SKM-1 (cell line): ENCODE measurements at regions not wholly inside any gene's neighbourhood (a gene's known extent, or its start where the extent isn't known, plus 50 kb on each side); places are given as distances from the start of the nearest gene placed in this dataset.
"Not testable (repeated sequence)": the region's sequence is repeated elsewhere in the genome, so short reads cannot be mapped to it uniquely, and the experiment has no call there.

Experiments used
- DNase-seq: peaks from one replicate; lab custom pipeline; 2025; ENCODE audit not compliant: unreplicated experiment; lab: John Stamatoyannopoulos, UW

DNA sequence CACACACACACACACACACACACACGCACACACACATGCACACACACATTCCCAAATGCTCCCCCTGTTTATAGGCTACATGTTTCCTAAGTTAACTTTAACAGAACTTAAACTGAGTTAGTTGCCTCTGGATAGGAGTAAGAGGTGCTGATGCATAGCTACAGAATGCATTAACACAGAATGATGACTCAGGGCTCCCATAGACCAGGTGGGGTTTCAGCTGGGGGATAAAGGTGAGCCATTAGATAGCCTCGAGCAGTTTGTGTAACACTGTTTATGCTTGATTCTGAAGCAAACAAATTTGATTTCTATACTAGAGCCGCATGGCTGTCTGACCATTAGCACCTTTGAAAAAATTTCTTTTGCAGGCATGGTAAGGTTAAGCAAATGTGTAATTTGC, 741.0 kb downstream of the PLCL1 start:
- no peak for DNase-seq

DNA sequence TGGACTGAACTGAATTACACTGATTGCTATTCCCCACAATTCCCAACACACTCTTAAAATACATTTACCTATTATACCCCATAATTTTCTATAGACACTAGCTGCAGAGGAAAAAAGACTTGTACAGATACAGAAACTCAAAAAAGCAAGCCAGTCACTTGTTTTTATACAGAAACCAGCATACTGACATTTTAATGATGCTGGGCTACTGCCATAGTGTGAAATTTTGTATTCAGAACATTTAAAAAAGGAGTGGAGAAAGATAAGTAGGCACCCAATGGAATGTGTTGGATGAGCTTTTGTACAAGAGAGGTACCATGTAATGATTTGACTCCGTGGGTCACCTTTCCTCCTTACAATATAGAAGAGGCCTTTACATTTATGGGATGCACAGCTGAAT, 740.1 kb downstream of the PLCL1 start:
- DNase-seq, result no peak

DNA sequence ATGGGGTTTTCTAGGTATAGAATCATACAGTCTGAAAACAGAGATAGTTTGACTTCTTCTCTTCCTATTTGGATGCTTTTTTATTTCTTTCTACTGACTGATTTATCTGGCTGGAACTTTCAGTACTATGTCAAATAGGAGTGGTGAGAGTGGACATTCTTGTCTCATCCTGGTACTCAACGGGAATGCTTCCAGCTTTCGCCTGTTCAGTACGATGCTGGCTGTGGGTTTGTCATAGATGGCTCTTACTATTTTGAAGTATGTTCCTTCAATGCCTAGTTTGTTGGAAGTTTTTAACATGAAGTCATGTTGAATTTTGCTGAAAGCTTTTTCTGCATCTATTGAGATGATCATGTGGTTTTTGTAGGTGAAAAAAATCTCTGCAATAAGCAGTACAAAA, 730.4 kb downstream of the PLCL1 start:
- no peak for DNase-seq

DNA sequence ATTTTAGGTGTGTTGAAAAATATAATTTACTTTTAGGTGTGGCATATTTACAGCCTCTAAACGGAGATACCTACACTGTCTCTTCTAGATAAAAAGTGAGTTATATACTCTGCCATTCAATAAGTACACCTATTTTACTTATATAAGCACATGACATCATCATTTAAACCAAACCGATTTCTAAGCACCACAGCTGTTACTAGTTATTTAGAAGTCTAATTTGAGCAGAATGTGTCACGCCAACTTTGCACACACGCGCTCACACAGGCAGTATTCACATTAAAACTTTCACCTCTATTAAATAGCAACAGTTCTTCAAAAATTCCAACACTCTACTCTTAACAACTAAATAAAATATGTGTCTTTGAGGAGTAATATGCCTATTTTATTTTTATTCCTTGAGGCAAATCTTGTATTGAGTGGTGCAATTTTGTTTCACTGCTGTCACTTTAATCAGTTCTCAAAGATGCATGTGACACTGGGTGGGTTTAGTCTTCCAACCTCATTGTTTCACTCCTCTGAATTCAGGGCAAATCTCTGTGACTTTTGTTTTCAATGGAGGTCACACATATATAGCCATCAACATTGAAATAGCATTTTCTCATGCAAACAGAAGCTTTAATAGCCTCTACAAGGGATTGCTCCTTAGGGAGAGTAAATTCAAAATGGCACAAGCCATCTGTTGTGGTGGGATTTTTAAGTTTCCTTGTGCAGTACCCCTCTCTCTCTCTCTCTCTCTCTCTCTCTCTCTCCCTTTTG, 721.0 kb downstream of the PLCL1 start:
- no peak for DNase-seq

DNA sequence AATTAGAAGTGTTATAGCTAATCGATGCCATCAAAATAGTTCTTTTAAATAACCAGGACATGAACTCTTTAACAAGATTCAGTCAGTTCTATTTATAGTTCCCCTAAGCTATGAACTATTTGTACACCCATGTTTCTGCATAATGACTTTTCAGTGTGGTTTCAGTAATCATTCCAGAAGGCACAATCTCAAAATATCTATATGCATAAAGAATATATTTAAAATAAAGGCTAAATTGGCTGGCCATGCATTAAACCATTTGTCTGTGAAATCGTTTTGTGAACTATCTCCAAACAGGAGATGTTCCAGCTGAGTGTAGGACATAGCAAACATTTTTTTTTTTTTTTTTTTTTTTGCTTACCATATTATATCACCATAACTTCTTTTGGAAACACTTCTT, 719.3 kb downstream of the PLCL1 start:
- DNase-seq, result no peak

DNA sequence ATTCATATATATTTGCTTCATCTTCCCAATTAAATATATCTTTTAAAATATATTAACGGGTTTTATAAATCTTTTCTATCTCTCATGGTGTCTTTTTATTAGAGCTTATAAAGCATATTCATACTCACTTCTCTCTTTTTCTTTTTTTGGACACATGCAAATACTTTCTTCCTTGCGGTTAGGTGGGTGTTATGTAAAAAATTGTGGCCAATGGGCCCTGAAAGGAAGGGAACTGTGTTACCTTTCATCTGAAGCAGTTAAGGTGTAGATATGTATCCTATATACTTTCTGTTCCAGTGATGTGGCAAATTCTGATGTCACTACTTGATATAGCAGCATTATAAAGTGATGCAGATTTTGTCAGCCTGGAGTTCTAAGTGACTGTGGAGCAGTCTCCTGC, 714.5 kb downstream of the PLCL1 start:
- no peak for DNase-seq

DNA sequence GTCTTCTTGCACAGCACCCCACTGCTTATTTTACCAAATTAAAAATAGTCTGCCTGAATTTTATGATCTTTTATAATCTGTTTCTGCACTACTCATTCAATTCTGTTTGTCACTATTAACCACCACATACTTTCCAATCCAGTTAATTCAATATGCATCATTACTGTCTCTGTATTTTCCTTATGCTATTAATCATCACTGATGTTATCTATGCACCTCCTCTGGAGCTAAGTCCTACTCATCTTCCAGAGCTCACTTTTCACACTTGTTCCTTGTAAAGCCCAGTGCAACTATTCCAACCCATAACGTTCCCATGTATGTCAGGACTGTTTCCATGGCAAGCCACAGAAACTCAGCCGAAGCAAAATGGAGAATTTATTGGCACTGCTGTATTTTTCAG, 713.6 kb downstream of the PLCL1 start:
- DNase-seq, result no peak

DNA sequence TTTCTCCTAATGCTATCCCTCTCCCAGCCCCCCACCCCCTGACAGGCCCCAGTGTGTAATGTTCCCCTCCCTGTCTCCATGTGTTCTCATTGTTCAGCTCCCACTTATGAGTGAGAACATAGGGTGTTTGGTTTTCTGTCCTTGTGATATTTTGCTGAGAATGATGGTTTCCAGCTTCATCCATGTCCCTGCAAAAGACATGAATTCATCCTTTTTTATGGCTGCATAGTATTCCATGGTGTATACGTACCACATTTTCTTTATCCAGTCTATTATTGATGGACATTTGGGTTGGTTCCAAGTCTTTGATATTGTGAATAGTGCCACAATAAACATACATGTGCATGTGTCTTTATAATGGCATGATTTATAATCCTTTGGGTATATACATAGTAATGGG, 704.2 kb downstream of the PLCL1 start:
- DNase-seq, result not testable (repeated sequence)

DNA sequence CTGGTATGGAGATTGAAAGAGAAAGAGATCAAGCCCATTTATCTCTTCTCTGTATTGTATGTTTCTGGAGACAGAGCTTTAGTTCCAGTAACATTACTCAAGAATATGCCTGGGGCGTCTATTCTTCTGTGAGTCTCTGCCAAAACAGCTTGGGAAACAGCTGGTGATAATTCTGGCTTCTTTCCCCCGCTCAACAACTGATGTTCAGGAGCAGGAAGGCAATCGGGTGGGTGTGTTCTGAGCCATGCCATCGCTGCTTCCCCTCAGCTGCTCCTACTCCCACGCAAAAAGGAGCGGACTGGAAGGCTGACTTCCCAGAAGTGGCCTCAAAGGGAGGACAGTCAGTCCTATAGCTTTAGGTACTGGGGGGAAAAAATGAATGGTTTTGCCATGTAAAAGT, 695.1 kb downstream of the PLCL1 start:
- DNase-seq, result no peak

DNA sequence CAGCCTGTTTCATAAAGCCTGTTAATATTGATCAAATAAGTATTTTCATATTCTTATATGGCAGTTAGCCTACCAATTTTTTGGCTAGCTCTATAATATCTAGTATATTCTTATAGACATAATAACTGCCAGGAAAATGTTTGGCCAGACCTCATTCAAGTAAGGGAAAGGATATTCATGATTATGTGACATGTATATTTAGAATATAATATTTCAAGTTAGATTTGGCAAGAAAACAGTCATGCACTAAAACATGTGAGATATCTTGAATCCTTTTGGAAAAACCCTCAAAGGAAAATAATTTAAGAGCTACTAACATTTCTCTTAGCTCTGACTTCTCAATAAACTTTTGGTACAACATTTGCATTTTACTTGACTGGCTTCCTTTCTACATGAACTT, 694.1 kb downstream of the PLCL1 start:
- DNase-seq, result no peak

DNA sequence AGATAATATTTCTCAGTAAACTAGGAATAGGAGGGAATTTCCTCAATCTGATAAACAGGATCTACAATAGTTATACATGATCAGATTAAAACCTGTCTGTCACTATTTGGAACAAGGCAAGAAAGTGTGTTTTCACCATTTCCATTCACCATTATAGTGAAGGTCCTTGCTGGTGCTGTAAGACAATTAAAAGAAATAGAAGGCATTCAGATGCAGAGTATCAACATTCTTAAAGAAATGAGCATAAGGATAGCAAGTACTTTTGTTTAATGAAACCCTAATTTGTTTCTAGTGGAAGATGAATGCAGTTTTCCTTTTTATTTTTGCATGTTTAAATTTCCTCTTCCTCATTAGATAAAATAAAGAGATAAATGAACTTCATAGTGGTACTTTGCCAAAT, 693.7 kb downstream of the PLCL1 start:
- no peak for DNase-seq

DNA sequence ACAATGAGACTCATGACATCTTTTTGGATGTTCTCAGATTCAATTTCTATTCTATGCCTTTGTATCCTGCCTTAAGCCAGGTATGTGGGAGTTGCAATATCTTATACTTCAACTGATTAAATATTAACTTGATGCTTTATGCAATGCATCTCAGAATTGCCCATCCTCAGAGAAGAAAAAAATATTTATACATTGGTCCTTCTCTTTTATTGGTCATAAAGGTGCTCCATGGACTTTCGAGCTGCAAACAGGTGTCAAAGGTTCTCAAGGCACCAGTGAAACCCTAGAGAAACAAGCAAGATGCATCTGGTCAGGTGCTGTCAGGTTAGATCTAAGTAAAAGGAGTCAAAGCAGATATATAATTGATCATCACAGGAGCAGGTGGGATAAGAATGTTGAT, 690.5 kb downstream of the PLCL1 start:
- DNase-seq, result no peak

DNA sequence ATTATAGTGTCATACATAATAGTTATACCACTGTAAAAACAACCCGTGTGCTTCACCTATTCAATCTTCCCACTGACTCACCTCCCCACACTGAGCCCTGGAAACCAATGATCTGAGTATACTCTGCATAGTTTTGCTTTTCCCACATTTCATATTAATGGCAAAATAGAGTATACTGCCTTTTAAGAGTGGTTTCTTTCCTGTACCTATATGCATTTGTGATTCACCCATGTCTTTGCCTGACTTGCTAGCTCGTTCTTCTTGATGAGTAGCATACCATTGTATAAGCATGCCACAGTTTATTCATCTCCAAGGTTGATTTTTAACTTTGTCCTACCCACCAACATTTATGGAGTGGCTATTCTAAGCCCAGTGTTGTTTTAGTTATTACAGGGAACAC, 686.4 kb downstream of the PLCL1 start:
- no peak for DNase-seq

DNA sequence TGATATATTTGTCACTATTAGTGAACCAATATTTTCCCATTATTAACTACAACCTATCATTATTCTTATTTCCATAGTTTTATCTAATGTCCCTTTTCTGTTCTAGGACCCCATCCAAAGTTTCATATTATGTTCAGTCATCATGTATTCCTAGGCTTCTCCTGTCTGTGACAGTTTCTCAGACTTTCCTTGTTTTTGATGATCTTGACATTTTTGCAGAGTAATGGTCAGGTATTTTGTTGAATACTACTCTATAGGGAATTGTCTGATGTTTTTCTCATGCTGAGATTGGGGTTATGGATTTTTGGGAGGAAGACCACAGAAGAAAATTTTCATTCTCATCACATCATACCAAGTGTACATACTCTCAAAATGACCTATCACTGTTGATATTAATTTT, 684.6 kb downstream of the PLCL1 start:
- DNase-seq, result no peak

DNA sequence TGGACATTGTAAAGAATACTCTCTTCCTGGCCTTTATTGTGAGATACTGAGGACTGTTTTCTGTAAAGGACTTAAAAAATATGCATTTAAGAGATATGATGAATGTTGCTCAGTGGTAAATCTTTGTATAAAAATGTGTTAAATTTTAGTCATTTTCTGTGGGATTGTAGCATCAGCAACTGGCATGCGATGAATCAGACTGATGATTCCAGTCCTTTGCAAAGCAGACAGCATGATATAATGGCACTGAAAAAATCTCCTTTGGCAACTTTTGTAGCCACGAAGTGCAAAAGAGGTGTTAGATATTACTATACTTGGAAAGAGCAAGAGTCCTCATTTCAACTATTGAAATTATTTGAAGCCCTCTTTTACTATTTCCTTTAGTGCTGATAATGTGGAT, 678.7 kb downstream of the PLCL1 start:
- no peak for DNase-seq

DNA sequence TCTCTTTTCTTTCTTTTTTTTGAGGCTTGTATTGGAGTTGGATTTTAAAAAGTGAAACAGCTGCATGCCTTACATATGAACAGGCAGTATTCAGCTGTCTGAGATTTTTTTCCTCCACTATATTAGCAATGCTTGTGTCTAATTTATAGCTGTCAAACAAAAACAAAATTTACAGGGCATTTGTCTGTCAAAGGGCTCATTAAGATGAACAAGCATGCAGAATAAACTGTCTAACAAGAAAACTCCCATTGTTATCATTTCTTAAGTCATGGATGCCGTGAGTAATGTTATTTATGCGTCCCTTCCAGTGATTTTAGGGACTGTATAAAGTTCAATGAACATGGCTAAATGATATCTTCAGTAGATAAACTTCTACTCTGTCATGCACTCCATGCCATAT, 674.7 kb downstream of the PLCL1 start:
- DNase-seq, result no peak

DNA sequence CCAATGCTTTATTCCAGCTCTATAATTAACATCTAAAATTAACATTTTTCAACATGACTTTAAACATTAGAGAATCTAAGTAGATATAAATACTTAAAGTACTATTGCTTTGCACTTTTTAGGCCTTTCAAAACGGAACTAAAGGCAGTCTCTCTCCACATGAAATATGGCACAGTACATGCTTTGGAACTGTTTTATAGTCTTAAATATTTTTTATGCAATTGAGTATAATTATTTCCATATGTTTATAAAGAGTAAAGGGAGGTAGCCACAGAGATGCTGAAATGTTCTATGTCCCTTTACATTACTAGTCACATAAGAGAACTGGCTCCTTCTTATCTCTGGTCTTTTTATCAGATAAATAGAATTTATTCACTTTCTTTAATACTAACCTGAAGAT, 674.0 kb downstream of the PLCL1 start:
- no peak for DNase-seq

DNA sequence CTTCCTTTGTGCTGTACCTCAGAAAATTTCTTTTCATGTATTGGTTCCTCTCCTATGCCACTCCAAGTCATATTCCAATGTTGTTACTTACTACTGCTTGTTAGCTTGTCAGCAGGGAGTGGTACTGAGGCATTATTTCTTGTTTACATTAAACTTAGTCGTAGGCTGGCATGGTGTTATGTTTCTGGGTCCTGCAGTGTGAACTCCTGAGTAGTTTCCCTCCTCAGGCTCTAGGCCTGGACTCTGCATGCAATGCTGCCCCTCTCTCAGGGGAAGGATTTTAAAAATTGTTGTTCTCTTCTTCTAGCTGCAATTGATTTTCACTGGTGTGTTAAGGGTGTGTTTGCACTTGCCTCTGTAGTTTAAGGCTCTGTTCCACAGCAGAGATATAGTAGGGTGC, 671.6 kb downstream of the PLCL1 start:
- DNase-seq, result no peak

DNA sequence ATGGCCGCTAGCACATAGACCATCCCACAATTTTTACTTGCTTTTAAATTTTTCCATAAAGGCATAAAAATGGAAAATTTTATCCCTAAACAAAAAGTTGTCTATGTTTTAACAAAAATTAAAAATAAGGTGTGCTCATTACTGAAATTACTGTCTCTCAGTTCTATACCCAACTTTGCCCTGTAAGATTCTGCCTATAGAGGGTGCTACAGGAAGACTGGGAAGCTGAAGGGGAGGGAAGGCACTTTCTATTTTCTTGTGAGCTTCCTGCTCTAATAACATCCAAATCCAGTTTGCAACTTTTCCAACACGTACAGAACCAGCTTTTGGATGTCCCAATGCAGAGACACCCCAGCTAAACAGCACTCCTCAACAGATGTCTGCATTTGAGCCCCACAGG, 666.9 kb downstream of the PLCL1 start:
- DNase-seq, result no peak

DNA sequence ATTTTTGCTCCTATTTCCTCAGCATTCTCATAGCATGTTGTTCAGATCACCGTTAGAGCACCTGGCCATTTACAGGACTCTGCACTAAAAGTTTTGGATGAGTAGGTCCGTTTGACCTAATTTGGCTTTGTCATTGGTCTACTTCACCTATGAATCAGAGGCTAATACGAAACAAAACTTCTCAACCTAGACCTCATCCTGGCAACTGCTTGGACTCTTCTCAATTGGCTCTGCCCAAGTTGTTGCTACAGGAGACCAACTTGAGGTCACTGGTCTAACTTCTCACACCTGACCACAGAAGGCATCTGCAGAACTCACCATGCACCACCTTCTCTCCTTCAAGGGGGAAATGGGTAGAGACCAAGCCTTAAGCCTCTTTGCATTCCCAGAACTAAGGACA, 663.7 kb downstream of the PLCL1 start:
- no peak for DNase-seq

DNA sequence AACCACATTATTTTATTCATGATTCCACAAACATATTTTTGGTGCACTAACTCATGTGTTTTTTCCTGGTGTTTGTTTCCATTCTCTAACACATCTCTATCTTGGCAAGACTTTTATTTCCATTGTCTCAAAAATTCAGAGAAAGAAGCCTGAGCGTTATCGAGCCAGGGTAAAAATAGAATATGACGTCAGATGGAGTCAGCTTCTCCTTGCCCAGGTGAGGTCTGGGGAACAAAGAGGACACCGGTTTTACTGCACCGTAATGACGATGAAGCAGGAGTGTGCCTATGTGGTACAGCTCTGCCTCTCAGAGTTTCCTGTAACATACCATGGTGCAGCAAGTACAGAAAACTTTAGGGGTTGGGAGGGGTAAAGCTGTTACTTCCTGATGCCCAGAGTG, 661.6 kb downstream of the PLCL1 start:
- DNase-seq, result no peak

DNA sequence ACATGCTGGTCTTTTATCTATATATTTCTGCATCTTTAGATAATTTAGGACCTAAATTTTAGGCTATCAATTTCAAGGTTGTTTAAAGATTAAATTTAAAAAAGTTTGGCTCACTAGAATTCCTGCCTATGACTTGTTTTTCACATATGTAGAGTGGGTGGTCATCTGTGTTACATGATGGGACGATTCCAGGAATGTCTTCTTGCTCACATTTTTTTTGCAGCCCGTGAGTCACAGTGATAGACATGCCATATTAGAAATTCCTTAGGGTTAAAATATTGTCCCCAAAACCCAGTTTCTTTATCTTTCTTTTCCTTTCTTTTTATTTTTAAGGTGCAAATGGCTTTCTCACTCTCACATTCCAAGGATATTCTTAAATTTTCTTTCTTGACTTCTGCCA, 652.0 kb downstream of the PLCL1 start:
- DNase-seq, result no peak

DNA sequence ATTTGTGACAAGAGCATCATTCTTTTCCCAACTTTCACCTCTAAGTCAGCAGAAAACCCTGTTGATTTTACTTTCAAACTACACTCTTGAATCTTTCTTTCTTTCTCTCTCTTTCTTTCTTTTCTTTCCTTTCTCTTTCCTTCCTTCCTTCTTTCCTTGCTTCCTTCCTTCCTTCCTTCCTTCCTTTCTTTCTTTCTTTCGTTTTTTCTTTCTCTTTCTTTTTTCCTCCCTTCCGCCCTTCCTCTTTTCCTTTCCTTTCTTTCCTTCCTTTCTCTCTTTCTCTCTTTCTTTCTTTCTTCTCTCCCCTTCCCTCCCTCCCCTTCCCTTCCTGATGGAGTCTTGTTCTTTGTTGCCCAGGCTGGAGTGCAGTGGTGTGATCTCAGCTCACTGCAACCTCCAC, 649.5 kb downstream of the PLCL1 start:
- DNase-seq, result no peak

DNA sequence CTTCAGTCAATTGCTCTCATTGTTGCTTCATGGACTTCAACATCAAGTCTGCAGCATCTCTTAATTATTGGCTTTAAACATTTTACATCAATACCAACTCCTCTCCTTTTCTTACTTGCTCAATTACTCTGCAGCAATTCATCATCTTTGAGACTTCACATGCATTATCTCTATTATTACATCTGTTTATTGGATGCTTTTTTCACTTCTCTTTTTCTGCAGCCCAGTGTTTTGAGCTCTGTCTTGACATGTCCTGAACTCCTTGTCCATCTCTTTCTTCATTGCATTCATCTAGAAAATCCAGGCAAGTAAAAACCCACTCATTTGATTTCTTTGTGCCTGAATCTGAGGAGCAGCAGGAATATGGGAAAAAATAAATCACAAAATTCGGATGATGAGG, 647.9 kb downstream of the PLCL1 start:
- DNase-seq, result no peak
